ENCODE measurements at regions not wholly inside any gene's neighbourhood (a gene's known extent, or its start where the extent isn't known, plus 50 kb on each side); places are given as distances from the start of the nearest gene placed in this dataset.

DNA sequence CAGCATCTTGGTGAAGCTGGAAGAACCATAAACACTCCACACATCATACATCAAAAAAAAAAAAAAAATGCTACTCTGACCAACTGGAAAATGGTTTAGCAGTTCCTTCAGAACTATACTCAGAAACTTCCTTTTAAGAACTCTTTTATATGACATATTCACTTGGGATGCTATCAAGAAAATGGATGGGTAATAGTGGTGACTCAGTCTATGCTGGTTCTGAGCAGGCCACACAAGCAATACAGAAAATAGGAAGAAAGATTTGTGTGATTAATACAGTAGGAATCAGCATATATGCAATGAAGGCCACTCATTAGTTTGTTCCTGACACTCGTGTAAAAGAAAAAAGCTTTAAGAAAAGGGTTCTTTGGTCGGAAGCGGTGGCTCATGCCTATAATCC is 123.5 kb upstream of the FAT4 start:
- no peak for TF ChIP-seq CTCF (IDR thresholded peaks at IDR 0.05; ENCODE audit: extremely low read depth, low read depth, low read length)
- no peaks in the 10 kb centered on the region for H3K9me3 ChIP-seq (ENCODE audit: low read depth, low read length)
- peaks cover 12% of the 10 kb centered on the region for H3K4me1 ChIP-seq (ENCODE audit: insufficient read depth, low read length)
- H3K4me2 ChIP-seq (ENCODE audit: insufficient read depth, low read length): no peak overlapping the region
- no peaks in the 10 kb centered on the region for H4K20me1 ChIP-seq (ENCODE audit: insufficient read depth, low read length)
- no peak overlapping the region for H3K27ac ChIP-seq (ENCODE audit: low read depth, low read length)
- no peak overlapping the region for H3K4me3 ChIP-seq (ENCODE audit: insufficient read depth, low read length)
- no peak overlapping the region for H2AFZ ChIP-seq (ENCODE audit: low read length)
- DNase-seq (ENCODE audit: insufficient read length, low spot score, missing footprints): peak; percentile 94
- no peaks in the 10 kb centered on the region for H3K36me3 ChIP-seq (ENCODE audit: insufficient read depth, low read length)
- H3K27me3 ChIP-seq (ENCODE audit: insufficient read depth, low read length): no peaks in the 10 kb centered on the region
- H3K79me2 ChIP-seq (ENCODE audit: insufficient read depth, low read length): no peaks in the 10 kb centered on the region

DNA sequence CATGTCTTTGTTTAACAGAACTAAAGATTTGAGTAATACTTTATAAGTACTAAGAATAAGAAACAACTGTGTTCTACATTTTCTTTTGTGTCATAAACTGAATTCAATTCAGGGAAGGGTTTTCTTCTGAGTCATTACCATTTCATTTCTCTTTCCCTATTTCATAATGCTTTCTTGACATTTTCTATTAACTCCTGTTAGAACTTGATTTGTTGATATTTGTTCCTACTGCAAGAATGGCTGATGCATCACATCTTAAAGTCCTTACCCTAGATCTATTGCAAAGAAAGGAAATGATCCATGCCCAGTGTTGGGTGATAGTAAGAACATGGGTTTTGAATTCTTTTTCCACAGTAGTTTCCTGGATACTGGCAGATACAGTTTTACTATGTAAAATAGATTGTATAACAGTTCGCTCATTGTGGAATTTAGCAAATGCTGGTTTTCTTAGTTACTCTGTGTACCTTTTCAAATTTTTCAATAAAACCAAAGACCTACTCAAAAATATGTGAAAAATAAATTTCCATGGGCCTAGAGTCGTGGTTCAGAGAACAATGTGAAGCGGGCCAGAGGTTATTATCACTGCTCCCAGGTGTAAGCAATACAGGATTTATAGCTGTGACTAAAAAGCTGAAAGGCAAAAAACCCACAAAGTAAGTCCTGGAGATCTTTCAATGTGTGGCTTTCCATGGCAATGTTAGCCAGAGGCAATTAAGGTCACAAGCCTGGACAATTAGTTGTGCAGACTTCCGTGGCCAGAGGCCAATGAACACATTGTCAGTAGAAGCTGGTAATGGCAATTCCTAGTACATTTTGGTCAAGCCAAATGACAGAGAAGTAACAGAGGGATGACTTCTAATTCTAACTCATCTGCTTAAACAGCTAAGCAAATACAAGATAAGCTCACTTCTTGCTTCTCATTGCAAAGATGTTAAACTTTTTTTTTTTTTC is 127.3 kb upstream of the FAT4 start:
- H4K20me1 ChIP-seq (ENCODE audit: insufficient read depth, low read length): no peaks in the 10 kb centered on the region

DNA sequence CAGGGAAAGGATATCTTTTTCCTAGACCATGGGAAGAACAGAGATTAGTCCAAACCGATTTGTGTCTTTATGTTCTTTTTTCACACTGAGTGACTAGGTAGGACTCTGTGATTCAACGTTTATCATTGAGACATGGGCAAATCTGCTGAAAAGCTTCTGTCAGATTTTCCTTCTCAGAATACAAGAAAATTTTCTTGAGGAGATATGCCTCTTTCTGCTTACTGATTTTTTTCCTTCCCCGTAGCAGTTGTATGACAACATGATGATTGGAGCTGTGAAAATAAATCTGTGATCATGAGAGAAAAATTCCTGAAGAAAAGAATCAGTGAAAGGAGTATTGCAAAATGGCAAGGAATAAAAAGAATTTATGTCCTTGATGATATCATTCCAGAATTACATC is 130.6 kb upstream of the FAT4 start:
- peak; percentile 48 for DNase-seq (ENCODE audit: insufficient read length, low spot score, missing footprints)
- no peaks in the 10 kb centered on the region for H4K20me1 ChIP-seq (ENCODE audit: insufficient read depth, low read length)
- no peaks in the 10 kb centered on the region for H3K9me3 ChIP-seq (ENCODE audit: low read depth, low read length)
- H3K36me3 ChIP-seq (ENCODE audit: insufficient read depth, low read length): no peaks in the 10 kb centered on the region
- H3K27me3 ChIP-seq (ENCODE audit: insufficient read depth, low read length): no peaks in the 10 kb centered on the region
- H3K4me1 ChIP-seq (ENCODE audit: insufficient read depth, low read length): peaks cover 9% of the 10 kb centered on the region
- TF ChIP-seq CTCF (IDR thresholded peaks at IDR 0.05; ENCODE audit: extremely low read depth, low read depth, low read length): no peak
- no peak overlapping the region for H3K27ac ChIP-seq (ENCODE audit: low read depth, low read length)
- H3K79me2 ChIP-seq (ENCODE audit: insufficient read depth, low read length): no peaks in the 10 kb centered on the region
- H3K4me2 ChIP-seq (ENCODE audit: insufficient read depth, low read length): no peak overlapping the region
- H3K4me3 ChIP-seq (ENCODE audit: insufficient read depth, low read length): no peak overlapping the region
- H2AFZ ChIP-seq (ENCODE audit: low read length): no peak overlapping the region

More for the DNA sequence above, 127.3 kb upstream of the FAT4 start:
- Histone ChIP-seq H3K4me1 (ENCODE audit: insufficient read depth, low read length) (peaks cover 12% of the 10 kb centered on the region), H3K36me3 (ENCODE audit: insufficient read depth, low read length) (no peaks in the 10 kb centered on the region), H2AFZ (ENCODE audit: low read length) (no peak overlapping the region), H3K4me2 (ENCODE audit: insufficient read depth, low read length) (peak overlapping the region; percentile 8), H3K9me3 (ENCODE audit: low read depth, low read length) (no peaks in the 10 kb centered on the region), H3K79me2 (ENCODE audit: insufficient read depth, low read length) (no peaks in the 10 kb centered on the region), H3K4me3 (ENCODE audit: insufficient read depth, low read length) (no peak overlapping the region), H3K27me3 (ENCODE audit: insufficient read depth, low read length) (no peaks in the 10 kb centered on the region), H3K27ac (ENCODE audit: low read depth, low read length) (peak overlapping the region; percentile 27)
- peak; percentile 55 for DNase-seq (ENCODE audit: insufficient read length, low spot score, missing footprints)
- no peak for TF ChIP-seq CTCF (IDR thresholded peaks at IDR 0.05; ENCODE audit: extremely low read depth, low read depth, low read length)

DNA sequence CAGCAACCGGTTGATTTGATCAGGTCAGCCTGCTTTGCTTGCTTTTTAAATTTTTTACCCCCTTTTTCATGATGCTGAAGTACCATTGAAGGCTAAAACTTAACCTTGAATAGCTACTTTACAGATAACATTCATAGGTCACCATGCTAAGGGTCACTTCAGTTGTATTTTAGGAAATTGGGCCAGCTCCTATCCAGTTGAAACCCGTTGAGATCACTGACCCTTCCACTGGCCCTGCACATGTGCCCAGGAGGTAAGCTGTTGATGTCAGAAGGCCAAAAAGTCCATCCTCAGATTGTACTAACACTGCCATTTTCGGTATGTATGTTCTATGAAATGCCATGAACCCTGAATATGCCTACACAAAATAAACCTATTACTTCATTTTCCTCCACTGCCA is 133.0 kb upstream of the FAT4 start:
- Histone ChIP-seq H3K79me2 (ENCODE audit: insufficient read depth, low read length) (no peaks in the 10 kb centered on the region), H3K4me2 (ENCODE audit: insufficient read depth, low read length) (no peak overlapping the region), H2AFZ (ENCODE audit: low read length) (no peak overlapping the region), H3K27ac (ENCODE audit: low read depth, low read length) (no peak overlapping the region), H3K27me3 (ENCODE audit: insufficient read depth, low read length) (no peaks in the 10 kb centered on the region), H4K20me1 (ENCODE audit: insufficient read depth, low read length) (no peaks in the 10 kb centered on the region), H3K4me1 (ENCODE audit: insufficient read depth, low read length) (no peaks in the 10 kb centered on the region), H3K9me3 (ENCODE audit: low read depth, low read length) (no peaks in the 10 kb centered on the region), H3K4me3 (ENCODE audit: insufficient read depth, low read length) (no peak overlapping the region), H3K36me3 (ENCODE audit: insufficient read depth, low read length) (no peaks in the 10 kb centered on the region)
- DNase-seq (ENCODE audit: insufficient read length, low spot score, missing footprints): no peak
- TF ChIP-seq CTCF (IDR thresholded peaks at IDR 0.05; ENCODE audit: extremely low read depth, low read depth, low read length): no peak
